ENCODE measurements at regions not wholly inside any gene's neighbourhood (a gene's known extent, or its start where the extent isn't known, plus 50 kb on each side); places are given as distances from the start of the nearest gene placed in this dataset.

DNA sequence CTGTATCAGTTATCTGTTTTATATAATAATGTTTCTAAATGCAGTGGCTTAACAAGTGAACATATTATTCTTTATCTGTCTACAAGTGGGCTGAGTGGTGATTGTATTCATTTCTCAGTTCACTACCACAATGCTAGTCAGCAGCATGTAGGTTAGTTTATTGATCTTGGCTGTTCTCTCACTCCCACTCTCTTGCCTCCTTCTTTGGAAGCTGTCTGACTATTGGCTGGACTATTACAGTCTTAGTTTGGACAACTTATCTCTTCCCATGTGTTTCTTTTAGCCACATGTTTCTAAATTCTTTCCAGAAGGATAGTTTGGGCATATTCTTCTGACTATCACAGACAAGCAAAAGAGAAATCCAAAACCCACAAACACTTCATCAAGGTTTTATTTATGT, 459.5 kb upstream of the AGA start:
- TF ChIP-seq EP300 (IDR thresholded peaks at IDR 0.05), result no peak
- no peak for TF ChIP-seq POLR2A (IDR thresholded peaks at IDR 0.05)
- TF ChIP-seq POLR2AphosphoS5 (IDR thresholded peaks at IDR 0.05), result no peak
- TF ChIP-seq, protein P1, sequence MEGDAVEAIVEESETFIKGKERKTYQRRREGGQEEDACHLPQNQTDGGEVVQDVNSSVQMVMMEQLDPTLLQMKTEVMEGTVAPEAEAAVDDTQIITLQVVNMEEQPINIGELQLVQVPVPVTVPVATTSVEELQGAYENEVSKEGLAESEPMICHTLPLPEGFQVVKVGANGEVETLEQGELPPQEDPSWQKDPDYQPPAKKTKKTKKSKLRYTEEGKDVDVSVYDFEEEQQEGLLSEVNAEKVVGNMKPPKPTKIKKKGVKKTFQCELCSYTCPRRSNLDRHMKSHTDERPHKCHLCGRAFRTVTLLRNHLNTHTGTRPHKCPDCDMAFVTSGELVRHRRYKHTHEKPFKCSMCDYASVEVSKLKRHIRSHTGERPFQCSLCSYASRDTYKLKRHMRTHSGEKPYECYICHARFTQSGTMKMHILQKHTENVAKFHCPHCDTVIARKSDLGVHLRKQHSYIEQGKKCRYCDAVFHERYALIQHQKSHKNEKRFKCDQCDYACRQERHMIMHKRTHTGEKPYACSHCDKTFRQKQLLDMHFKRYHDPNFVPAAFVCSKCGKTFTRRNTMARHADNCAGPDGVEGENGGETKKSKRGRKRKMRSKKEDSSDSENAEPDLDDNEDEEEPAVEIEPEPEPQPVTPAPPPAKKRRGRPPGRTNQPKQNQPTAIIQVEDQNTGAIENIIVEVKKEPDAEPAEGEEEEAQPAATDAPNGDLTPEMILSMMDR (IDR thresholded peaks at IDR 0.05), result no peak
- no peak for DNase-seq (ENCODE audit: low spot score in 2 of 2)
- no peaks in the 10 kb centered on the region for H3K36me3 ChIP-seq
- no peaks in the 10 kb centered on the region for H3K4me1 ChIP-seq
- no peak overlapping the region for H3K4me3 ChIP-seq
- H3K9me3 ChIP-seq, result peaks cover 14% of the 10 kb centered on the region
- H3K27me3 ChIP-seq, result no peaks in the 10 kb centered on the region
- no peak overlapping the region for H3K27ac ChIP-seq

DNA sequence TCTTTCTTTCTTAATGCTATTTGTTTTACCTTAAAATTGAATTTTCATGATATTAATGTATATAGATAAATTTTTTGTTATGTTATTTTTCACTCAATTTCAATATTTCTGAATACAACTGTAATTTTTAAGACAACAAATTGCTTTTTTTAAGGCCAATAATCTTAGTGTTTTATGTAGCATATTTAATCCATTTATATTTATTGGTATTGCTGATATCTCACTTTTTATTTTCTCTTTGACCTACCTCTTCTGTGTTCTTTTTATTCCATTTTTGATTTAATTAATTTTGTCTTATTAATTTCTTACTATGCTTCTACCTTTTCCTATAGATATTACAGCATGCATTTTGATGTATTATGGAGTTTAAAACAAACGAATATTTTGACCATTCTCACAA, 460.1 kb upstream of the AGA start:
- Histone ChIP-seq H3K36me3 (no peaks in the 10 kb centered on the region), H3K27ac (no peak overlapping the region), H3K27me3 (no peaks in the 10 kb centered on the region), H3K4me3 (no peak overlapping the region), H3K9me3 (peaks cover 14% of the 10 kb centered on the region), H3K4me1 (no peaks in the 10 kb centered on the region)
- TF ChIP-seq POLR2A (IDR thresholded peaks at IDR 0.05), result no peak
- TF ChIP-seq POLR2AphosphoS5 (IDR thresholded peaks at IDR 0.05), result no peak
- TF ChIP-seq, protein P1 (IDR thresholded peaks at IDR 0.05), result no peak
- no peak for TF ChIP-seq EP300 (IDR thresholded peaks at IDR 0.05)
- 78% methylated on average over 1 of the region's 1 CpG for WGBS
- no peak for DNase-seq (ENCODE audit: low spot score in 2 of 2)

DNA sequence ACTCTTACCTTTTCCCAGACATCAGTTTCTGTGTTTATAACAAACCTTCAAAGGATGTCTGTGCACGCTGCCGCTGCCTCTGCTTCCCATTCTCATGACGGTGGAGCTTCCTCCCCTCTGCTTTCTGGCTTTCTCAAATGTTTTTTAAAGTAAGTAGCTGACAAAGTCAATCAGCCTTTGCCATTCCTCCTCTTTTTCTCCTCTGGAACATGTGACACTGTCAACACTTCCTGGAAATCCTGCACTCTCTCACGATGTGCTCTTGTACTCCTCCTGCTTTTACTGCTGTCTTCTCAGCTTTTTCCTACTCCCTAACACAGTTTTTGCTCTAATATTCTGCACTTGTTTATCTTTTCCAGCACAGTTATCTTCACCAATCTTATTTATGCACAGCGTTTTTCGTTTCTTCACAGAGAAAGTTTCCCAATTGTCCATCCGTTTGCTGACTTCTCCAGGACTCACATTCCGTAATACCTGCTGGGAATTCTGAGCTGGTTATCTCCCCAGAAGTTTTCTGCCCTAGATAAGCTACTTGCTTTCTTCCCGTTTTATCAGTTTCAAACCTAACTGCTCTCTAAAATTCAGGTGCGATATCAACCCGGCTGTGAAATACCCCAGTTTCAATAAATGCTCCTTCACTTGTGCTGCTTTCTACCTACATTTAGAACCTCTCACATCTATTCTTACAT, 465.6 kb upstream of the AGA start:
- no peaks in the 10 kb centered on the region for H3K27me3 ChIP-seq
- no peak for DNase-seq (ENCODE audit: low spot score in 2 of 2)
- WGBS, result 57% methylated on average over 11 of the region's 11 CpGs

DNA sequence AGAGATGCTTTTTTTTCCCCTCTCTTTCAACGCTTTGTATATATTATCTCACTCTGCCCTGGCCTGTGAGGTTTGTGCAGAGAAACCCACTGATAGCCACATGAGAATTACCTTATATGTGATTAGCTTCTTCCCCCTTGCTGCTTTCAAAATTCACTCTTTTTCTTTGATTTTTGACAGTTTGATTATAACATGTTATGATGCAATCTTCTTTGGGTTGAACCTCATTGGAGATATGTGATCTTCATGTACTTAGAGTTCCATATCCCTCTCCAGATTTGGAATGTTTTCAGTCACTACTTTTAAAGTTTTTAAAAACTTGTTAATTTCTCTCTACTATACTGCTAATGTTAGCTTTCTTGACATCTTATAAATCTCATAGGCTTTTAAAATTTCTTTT, 479.5 kb upstream of the AGA start:
- H3K27ac ChIP-seq, result no peak overlapping the region

More for the DNA sequence above, 465.6 kb upstream of the AGA start:
- Histone ChIP-seq H3K9me3 (peaks cover 2% of the 10 kb centered on the region), H3K36me3 (no peaks in the 10 kb centered on the region), H3K4me1 (no peaks in the 10 kb centered on the region), H3K27ac (no peak overlapping the region), H3K4me3 (no peak overlapping the region)
- no peak for TF ChIP-seq POLR2A (IDR thresholded peaks at IDR 0.05)
- TF ChIP-seq, protein P1 (IDR thresholded peaks at IDR 0.05), result no peak
- TF ChIP-seq POLR2AphosphoS5 (IDR thresholded peaks at IDR 0.05), result no peak
- no peak for TF ChIP-seq EP300 (IDR thresholded peaks at IDR 0.05)

DNA sequence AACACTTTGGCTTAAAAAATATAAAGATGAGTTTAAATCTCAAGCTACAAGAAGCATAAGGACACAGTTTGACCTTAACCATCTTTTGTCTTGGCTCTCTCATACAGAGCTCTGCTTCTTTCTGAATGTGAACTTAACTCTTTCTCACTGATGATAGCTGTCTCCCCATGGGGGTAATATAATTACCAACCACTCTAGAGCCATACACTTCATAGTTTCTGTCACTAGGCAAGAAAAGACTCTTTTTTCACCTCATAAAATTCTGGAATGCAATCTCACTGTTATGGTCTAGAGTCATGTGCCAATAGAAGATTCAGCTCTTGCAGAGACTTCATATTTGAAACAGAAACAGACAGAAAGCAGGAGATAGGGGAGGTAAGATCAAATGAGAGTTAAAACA, 481.7 kb upstream of the AGA start:
- no peaks in the 10 kb centered on the region for H3K36me3 ChIP-seq
- H3K27me3 ChIP-seq, result no peaks in the 10 kb centered on the region
- no peak overlapping the region for H3K27ac ChIP-seq
- H3K9me3 ChIP-seq, result peaks cover 4% of the 10 kb centered on the region
- no peaks in the 10 kb centered on the region for H3K4me1 ChIP-seq
- no peak for DNase-seq (ENCODE audit: low spot score in 2 of 2)
- TF ChIP-seq EP300 (IDR thresholded peaks at IDR 0.05) (no peak), POLR2A (IDR thresholded peaks at IDR 0.05) (no peak), POLR2AphosphoS5 (IDR thresholded peaks at IDR 0.05) (no peak)
- TF ChIP-seq, protein P1 (IDR thresholded peaks at IDR 0.05), result no peak
- no peak overlapping the region for H3K4me3 ChIP-seq

More for the DNA sequence above, 479.5 kb upstream of the AGA start:
- no peaks in the 10 kb centered on the region for H3K4me1 ChIP-seq
- no peak for TF ChIP-seq POLR2AphosphoS5 (IDR thresholded peaks at IDR 0.05)
- no peak for TF ChIP-seq EP300 (IDR thresholded peaks at IDR 0.05)
- no peak for TF ChIP-seq POLR2A (IDR thresholded peaks at IDR 0.05)
- TF ChIP-seq, protein P1 (IDR thresholded peaks at IDR 0.05), result no peak
- no peaks in the 10 kb centered on the region for H3K36me3 ChIP-seq
- no peaks in the 10 kb centered on the region for H3K27me3 ChIP-seq
- peaks cover 4% of the 10 kb centered on the region for H3K9me3 ChIP-seq
- no peak for DNase-seq (ENCODE audit: low spot score in 2 of 2)
- 94% methylated on average over 1 of the region's 1 CpG for WGBS
- H3K4me3 ChIP-seq, result no peak overlapping the region
